HG03097 (cell line): ENCODE measurements at regions not wholly inside any gene's neighbourhood (a gene's known extent, or its start where the extent isn't known, plus 50 kb on each side); places are given as distances from the start of the nearest gene placed in this dataset.
"Not testable (repeated sequence)": the region's sequence is repeated elsewhere in the genome, so short reads cannot be mapped to it uniquely, and the experiment has no call there.

Source experiments
- ATAC-seq: cut with Tn5 transposase; IDR thresholded peaks from one replicate; pipeline ENCODE4 v1.9.1; 2021; ENCODE audit not compliant: unreplicated experiment, low FRiP score

GRCh38 chr17:77036841-77037381 lies 103.9 kb upstream of the SEC14L1 start:
- ATAC-seq: no peak

DNA sequence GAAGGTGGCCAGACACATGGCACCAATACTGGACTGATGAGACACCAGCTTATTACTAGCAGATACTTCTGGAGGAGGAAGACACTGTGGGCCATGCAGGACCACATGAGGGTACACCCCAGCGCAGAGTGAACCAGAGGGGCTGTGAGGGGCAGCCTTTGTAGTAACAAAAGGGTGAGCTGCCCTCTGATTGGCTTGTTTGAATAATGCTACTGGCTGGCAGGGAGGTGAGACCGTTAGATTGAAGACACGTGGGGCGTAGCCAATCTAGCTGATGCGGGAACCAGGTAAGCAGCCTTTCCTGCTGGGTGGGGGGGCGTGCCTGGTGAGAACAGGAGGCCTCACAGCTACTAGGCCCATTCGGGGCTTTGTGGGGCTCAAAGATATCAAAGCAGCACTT lies 102.8 kb upstream of the SEC14L1 start:
- ATAC-seq: no peak

DNA sequence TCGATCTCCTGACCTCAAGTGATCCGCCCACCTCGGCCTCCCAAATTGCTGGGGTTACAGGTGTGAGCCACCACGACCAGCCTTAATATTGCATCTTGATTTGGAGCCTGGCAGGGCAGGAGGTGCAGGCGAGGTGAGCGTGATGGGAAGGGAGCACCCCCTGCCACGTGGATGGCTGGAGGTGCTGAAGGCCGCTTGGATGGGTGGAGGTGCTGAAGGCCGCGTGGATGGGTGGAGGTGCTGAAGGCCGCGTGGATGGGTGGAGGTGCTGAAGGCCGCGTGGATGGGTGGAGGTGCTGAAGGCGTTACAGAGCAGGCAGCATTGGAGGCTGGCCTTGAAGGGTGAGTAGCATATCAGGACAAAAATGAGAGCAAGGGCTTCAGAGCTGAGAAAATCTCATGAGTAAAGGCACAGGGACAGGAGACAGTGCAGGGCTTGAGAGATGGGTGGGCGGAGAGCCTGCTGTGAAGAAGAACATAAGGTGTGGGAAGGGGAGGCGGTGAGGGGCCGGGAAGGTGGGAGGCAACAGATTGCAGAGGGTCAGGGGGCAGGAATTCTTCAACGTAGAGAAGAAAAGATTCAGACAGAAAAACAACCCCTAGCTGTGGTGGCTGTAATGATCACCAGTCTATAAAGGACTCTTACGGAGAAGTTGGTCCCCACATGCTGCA lies 101.7 kb upstream of the SEC14L1 start:
- no peak for ATAC-seq

DNA sequence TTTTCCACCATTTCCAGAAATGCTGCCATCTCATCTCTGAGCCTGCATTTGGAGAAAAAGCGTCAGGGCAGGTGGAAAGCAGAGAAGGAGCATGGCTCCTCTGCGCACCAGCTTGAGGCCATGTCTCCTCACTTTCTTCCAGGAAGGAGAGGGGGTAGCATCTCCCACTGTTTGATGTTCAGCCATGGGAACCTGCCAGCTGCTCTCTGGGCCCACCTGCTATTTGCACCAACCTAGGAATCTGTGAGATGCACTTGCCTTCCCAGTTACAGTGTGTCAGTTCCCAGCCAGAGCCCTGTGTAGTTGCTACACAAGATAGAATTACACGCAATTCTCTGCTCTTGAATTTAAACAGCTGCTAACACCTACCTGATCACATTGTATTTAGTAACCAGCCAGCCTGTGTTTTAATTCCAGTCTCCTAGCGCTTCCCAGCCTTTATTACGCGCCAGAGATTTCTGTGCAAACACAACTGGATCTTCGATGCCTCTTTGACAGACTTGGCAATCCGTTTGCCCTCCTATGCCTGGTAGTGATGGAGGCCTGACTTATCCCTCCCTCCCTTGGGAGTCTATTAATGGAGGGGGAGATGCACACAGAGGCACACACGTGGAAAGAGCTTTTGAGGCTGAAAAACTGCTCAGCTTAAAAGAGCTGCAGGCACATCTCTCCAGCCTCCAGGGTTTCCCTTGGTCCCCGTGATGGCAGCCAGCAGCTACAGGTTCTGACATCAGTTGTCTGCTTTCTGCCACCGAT lies 98.1 kb upstream of the SEC14L1 start:
- no peak for ATAC-seq

GRCh38 chr17:77045441-77046041 lies 95.2 kb upstream of the SEC14L1 start:
- no peak for ATAC-seq

GRCh38 chr17:77049440-77049839 lies 91.3 kb upstream of the SEC14L1 start:
- no peak for ATAC-seq

DNA sequence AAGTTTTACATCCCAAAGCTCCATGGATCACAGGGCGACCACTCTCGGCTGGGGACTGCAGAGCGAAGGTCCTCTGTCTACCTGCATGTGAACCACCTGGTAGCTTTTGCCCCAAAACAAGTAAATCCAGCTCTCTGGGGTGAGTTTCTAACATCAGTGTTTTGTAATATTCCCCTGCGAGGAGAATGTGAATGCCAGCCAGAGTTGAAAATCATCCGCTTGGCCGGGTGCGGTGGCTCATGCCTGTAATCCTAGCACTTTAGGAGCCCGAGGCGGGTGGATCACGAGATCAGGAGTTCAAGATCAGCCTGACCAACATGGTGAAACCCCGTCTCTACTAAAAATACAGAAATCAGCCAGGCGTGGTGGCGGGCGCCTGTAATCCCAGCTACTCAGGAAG lies 89.9 kb upstream of the SEC14L1 start:
- ATAC-seq: not testable (repeated sequence)

DNA sequence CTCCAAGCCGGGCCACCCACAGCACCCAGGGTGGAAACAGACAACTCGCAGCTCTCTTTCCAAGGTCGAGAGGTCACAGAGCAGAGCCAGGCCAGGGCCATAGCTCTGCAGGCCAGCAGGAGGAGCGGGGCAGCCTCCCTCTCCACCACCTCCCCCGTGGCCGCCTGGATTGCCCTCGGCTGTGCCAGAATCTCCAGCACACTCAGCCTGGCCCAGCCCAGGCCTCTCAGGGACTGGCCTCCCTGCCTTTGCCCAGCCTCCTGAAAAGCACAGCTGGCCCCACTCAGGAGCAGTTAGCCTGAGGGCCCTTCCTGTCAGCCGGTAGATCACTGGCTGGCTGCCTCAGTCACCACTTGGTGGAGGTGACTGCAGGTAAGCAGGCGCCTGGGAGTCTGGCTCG lies 85.8 kb upstream of the SEC14L1 start:
- no peak for ATAC-seq

- no peak for ATAC-seq
These were observed 85.3 kb upstream of the SEC14L1 start for GRCh38 chr17:77055453-77055852.

DNA sequence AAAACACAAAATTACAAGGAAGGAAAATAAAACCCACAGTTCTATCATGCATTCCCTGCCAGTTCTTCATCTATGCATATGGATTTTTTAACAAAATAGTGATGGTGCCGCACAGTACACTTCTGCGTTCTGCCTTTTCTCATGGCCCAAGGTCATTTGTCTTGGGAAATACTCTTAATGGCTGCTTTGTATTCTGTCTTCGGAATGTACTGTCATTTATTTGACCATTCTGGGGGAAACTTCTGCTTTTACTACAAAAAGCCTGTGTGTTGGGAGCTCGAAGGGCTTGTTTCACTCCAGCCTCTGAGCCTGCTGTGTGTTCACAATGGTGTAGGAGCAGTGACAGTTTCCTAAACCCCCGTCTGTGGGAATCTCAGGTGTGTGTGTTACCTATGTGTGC lies 82.8 kb upstream of the SEC14L1 start:
- ATAC-seq: no peak

DNA sequence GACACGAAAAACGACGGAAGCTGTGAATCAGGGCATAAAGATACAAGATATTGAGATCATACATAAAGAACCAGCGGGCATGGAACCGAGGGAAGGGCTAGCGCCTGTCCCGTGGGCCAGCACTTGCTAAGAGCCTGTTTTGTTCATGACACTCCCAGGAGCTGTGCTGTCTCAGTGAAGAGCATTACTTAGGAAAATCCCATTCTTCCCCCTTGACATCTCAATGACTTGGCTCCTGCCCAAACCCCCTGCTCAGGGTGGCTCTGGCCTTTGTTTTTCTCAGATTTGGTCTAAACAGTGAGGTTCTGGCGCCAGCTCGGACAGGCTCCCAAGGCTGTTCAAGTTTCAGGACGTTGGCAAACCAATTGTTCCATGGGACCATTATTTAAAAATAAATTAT lies 79.1 kb upstream of the SEC14L1 start:
- no peak for ATAC-seq

DNA sequence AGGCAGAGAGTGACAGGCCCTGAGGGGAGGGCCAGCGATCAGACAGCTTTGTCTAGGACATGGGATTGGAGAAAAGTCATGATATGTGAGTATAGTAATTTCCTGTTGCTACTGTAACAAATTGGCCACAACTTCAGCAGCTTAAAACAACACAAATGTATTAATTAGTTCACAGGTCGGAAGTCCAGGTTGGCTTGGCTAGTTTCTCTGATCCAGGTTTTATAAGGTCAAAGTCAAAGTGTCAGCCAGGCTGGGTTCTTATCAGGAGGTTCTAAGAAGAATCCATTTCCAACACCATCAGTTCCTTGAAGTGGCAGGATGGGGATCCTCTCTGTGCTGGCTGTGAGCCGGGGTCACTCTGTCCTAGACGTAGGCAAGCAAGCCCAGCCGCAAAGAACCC lies 76.2 kb upstream of the SEC14L1 start:
- no peak for ATAC-seq

DNA sequence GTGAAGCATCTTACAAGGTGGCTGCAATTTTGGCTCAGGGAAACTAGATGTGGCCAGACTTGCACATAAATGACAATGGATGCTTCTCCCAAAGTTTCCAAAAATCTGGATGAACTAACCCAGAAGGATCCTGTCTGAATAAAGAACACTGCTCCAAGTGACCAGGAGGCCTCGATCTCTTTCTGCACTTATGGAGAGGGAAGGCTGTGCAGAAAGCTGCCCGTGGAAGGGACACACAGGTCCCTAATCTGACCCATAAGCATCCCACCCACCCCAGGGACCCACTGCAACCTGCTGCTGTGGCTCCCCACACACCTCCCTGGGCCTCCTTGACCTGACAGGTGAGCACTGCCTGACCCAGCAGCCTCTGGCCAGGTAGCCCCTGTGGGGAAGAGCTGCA lies 74.6 kb upstream of the SEC14L1 start:
- no peak for ATAC-seq

DNA sequence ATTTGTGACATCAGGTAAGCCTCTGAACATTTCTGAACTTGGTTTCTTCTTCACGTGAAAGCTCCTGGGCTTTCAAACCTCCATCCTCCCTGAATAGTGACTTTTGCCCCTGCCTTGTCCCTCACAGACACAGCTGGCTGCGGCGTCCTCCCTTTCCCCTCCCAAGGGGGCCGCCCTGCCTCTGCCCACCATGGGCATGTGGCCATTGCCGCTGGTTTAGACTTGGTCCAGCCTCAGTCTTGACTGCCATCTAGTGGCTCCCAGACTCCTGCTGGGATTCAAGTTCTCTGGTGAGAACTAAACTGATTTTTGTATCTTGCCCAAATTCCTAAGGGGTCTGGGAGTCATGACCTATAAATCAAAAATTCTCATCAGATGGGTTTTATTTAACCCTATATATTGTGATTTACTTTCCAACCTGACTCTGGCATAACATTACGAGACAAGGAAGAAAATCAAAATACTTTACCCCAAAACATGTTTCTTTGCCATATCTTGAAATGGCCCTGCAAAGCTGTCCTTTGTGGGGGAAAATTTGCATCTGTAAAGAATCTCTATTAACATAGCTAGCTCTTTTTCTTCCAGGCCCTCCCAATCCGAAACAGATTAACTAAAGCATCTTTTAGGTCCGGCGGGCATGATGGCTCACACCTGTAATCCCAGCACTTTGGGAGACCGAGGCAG lies 73.9 kb upstream of the SEC14L1 start:
- not testable (repeated sequence) for ATAC-seq

DNA sequence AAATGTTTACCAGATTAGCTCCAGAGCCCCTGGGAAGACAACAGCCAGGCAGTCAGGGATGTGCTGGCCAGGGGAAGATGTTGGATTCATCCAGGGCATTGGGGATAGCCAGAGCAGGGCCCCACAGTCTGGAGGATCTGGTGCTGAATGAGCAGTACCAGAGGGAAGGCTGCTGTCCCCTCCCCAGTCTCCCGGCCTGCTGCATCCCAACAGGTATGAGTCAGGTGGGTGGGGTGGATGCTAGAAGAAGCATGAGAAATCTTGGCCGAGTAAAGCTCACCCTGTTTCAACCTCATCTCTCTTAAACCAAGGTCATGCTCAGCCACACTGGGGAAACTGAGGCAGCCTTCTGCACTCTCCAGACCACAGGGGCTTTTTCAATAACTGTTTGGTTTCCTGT lies 71.9 kb upstream of the SEC14L1 start:
- no peak for ATAC-seq

GRCh38 chr17:77070888-77071279 lies 69.9 kb upstream of the SEC14L1 start:
- no peak for ATAC-seq

DNA sequence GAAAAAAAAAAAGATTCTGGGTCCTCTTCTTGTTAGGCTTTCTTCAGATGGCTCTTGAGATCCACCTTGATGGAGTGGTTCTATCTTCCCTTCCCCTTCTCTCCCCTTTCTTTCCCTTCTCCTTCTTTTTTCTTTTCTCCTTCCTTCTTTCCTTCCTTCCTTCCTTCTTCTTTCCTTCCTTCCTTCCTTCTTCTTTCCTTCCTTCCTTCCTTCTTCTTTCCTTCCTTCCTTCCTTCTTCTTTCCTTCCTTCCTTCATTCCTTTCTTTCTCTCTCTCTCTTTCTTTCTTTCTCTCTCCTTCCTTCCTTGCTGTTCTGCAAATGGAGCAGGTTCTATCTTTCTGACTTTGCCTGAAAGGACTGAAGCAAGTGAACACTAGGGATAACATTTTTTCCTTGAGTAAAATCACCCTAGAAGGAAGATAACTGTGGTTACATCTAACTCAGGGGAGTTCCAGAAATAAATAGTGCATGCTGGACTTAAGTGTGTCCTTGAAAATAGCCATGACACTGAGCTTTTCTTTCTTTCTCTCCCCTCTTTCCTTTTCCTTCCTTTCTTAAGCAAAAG lies 68.8 kb upstream of the SEC14L1 start:
- ATAC-seq: no peak

DNA sequence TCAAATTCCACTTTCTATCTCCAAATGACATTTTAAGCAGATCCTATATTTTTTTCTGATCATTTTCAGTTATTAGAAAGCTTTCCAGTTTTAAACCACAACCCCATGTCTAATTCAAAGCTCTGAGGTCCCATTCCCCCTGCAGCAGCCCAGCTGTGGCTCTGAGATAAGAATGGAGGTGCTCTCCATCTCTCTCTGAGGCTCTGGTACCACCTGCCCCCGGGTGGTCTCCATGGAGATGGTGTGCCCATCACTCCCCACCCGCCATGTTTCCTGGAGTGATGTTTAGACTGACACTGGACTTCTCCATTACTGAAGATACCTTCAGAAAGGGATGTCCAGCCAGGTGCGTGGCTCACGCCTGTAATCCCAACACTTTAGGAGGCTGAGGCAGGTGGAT lies 68.1 kb upstream of the SEC14L1 start:
- ATAC-seq: no peak

DNA sequence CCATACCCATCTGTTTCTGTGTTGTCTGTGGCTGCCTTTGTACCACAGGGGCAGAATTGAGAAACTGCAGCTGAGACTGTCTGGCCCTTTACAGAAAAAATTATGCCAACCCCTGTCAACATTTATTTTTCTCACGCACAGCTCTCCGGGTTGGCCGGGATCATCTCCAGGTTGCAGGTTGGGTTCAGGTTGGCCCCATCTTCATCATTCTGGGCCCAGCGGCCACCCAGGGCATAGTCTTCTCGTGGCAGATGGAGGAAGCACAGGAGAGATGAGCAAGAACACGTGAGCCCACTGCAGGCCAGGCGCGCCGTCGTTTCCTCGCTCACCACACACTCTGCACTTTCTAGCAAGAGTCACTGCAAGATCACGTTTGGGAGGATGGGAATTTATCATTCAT lies 66.1 kb upstream of the SEC14L1 start:
- no peak for ATAC-seq

- no peak for ATAC-seq
These were observed 64.5 kb upstream of the SEC14L1 start for GRCh38 chr17:77076124-77076830.
